HFF-Myc (cell line): ENCODE measurements at regions not wholly inside any gene's neighbourhood (a gene's known extent, or its start where the extent isn't known, plus 50 kb on each side); places are given as distances from the start of the nearest gene placed in this dataset.

Experiments
- DNase-seq: peaks from one replicate; pipeline ENCODE4 v3.0.0-alpha.2; 2011; ENCODE audit warnings: low read depth; ENCODE audit errors: extremely low read depth
- H3K4me3 ChIP-seq: replicated peaks from 2 replicates; pipeline ENCODE4 v1.5.1; 2011; ENCODE audit warnings: low read depth, mild to moderate bottlenecking, control low read depth, low read length
- TF ChIP-seq, protein P1 (sequence below): IDR thresholded peaks from 2 replicates; pipeline ENCODE4 v1.5.1; 2012; ENCODE audit warnings: mild to moderate bottlenecking, low read depth, low read length, control low read depth; ENCODE audit errors: missing control alignments

DNA sequence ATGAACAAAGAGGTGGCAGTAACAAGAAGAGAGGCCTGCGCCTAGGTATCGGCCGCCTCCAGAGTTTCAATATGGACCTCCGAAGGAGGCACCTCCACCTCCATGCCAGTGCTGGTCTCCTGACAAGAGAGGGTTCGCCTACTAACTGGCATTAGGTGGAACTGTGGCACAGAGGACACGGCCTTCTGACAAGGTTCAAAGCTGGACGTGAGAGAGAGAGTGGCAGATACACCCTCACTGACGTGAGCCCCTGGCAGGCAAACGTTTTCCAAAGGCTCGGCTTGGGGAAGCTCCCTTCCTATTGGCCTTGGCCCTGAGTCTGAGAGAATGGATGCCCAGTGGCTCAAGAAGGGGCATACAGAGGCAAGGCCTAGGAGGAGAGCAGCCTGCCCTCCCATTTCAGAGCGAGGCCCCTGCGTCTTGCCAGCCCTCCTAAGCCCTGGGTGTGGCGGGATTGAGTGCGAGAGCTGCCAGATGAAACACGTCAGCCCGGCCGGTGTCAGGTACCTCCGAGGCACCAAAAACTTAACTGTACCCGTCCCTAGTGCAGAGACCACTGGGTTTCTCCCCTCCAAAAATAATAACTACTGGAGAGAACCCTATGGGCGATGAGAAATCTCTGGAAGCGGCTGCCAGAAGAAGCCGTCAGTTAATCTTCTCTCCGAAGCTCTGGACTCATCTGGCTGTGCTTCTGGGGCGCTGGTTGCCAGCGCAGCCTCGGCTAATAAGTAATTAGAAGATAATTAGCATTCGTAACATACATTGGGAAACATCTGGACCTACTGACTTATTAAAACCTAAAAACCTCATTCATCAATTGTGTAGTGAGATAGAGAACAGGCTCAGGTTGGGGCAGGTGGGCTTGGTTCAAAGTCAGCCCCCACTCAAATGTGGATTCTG, 283.6 kb downstream of the NPHP4 start:
- TF ChIP-seq, protein P1, sequence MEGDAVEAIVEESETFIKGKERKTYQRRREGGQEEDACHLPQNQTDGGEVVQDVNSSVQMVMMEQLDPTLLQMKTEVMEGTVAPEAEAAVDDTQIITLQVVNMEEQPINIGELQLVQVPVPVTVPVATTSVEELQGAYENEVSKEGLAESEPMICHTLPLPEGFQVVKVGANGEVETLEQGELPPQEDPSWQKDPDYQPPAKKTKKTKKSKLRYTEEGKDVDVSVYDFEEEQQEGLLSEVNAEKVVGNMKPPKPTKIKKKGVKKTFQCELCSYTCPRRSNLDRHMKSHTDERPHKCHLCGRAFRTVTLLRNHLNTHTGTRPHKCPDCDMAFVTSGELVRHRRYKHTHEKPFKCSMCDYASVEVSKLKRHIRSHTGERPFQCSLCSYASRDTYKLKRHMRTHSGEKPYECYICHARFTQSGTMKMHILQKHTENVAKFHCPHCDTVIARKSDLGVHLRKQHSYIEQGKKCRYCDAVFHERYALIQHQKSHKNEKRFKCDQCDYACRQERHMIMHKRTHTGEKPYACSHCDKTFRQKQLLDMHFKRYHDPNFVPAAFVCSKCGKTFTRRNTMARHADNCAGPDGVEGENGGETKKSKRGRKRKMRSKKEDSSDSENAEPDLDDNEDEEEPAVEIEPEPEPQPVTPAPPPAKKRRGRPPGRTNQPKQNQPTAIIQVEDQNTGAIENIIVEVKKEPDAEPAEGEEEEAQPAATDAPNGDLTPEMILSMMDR = no peak
- DNase-seq = no peak
- H3K4me3 ChIP-seq = no peak overlapping the region

DNA sequence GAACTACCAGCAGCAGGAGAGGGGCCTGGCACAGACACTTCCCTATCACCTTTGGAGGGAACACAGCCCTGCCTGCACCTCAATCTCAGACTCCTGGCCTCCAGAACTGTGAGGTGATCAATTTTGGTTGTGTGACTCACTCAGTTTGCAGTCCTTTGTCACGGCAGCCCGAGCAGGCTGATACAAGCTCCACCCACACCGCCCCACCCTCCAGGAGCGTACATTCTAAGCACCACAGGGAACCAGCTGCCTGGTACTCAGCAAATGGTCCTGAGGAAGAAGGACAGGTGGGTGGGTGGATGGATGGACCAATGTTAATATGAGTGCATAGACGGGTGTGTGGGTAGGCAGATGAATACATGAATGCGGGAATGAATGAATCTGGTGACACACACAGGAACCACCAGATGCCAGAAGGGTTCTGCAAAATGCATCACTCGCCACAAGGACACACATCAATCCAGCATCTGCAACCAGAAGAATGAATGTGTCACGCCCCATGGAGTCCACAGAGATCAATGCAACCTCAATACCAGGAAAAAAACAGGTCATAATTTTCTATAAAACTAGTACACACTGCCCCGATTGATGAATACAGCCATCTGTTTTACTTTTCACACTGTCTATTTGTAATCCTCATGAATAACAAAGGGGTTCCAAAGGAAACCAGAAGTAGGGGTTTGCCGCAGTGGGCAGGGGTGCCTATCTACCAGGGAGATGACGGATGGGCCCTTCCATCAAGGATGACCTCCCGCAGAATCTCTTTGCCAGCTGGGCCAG, 284.5 kb downstream of the NPHP4 start:
- TF ChIP-seq, protein P1 = no peak
- no peak for DNase-seq
- no peak overlapping the region for H3K4me3 ChIP-seq

DNA sequence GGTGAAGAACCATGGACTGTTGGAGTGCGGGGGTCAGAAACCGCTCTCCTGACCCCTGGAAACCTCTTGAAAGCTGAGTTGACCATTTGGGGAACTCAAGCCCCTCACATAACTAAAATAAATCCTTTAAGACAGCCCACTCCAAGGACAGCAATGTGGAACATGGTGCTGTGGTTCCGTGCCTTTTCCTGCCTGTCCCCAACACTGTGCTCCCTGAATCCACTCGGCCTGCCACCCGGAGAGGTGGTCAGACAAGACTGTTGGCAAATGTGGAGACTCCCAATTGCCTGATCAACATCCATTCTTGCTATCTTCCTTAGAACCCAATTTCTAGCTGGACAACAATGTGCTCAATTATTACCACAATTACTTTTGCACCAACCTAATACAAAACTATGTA, 286.0 kb downstream of the NPHP4 start:
- DNase-seq = no peak
- TF ChIP-seq, protein P1 = no peak

DNA sequence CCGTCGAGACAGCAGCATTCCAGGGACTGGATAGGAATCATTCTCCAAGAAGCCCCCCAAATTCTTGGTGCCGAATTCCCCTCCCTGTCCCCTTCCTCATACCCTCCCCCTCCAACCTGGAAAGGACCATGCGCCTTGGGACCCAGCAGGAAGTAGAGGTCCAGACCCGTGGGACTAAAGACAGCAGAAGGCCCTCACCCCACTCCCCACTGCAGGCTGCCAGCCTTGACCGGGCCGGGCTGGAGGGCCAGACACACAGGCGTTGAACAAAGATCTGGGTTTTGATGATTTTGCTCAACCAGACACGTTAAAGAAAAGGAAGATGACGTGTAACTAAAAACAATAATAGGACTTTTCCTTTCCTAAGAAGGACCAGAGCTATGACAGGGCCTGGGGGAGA, 286.5 kb downstream of the NPHP4 start:
- DNase-seq = no peak
- no peak overlapping the region for H3K4me3 ChIP-seq
- TF ChIP-seq, protein P1 = no peak

More for the DNA sequence above, 286.0 kb downstream of the NPHP4 start:
- no peak overlapping the region for H3K4me3 ChIP-seq

DNA sequence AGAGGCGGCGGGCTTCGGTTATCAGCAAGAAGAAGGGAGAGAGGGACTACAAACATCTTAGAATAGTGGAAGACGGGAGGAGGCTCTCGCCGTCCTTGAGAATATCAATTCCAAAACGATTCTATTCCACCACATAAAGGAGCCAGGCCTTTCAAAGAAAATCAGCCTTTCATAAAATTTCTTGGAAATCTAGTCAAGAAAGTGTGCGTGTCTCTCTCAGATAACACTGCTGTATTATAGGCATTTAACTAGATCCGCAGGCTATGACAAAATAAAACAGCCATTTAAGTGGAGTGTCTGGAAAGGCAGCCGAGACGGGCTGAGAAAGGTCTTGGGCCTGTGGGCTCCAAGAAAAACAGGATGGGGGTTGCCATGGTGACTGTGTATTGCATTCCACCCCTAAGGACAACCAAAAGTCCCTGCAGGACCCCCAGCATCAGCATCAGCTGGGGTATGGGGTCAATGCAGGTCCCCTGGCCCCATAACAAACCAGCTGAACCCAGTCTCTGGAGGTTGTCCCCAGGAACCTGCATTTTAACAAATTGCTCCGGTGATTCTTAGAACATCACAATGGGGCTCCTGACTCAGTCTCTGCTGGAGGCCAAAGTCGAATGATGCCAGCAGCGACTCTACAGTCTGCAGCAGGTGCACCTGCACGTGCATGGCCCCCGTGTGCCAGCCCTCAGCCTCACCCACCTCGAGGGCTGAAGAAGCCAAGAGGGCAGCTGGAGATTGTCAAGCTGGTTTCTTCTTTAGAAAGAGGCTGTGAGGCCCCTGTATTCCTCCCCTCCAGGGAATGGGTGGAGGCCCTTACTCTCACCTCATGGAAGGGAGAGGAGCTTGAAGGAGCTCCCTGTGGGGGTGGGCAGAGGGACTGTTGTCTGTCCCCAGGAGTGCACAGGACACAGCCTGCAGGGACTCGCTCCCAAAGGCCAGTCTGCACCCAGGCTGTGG, 287.4 kb downstream of the NPHP4 start:
- TF ChIP-seq, protein P1 = no peak
- DNase-seq = no peak
- H3K4me3 ChIP-seq = no peak overlapping the region

DNA sequence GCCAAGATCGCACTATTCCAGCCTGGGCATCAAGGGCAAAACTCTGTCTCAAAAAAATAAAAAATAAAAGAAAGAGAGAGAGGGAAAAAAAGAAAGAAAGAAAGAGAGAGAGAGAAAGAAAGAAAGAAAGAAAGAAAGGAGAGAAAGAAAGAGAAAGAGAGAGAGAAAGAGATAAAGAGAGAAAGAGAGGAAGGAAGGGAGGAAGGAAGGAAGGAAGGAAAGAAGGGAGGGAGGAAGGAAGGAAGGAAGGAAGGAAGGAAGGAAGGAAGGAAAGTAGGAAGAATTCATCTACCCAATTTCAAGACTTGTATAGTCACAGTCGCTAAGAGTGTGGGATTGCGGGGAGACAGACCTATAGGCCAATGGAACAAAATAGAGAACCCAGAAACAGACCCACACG, 290.6 kb downstream of the NPHP4 start:
- no peak overlapping the region for H3K4me3 ChIP-seq
- TF ChIP-seq, protein P1 = no peak
- no peak for DNase-seq
